Peyer's patch (tissue), 4 donors: ENCODE measurements at regions not wholly inside any gene's neighbourhood (a gene's known extent, or its start where the extent isn't known, plus 50 kb on each side); places are given as distances from the start of the nearest gene placed in this dataset.

ENCODE experiments used
- CTCF ChIP-seq, 6 experiments: fragments of 450-650 bp in 4 of 6; fragments of 200-600 bp in 2 of 6; sonication (generic) in 1 of 6; IDR thresholded peaks; one replicate each; pipeline ENCODE4 v1.5.1; 2017 to 2019; ENCODE audit warnings: antibody characterized with exemption in 6 of 6, mild to moderate bottlenecking in 3 of 6, moderate library complexity in 1 of 6
- POLR2A ChIP-seq, 2 donors: fragments of 450-650 bp; IDR thresholded peaks; one replicate each; pipeline ENCODE4 v1.5.1; 2017; ENCODE audit warnings: antibody characterized with exemption in 2 of 2, mild to moderate bottlenecking in 2 of 2, moderate library complexity in 2 of 2

- TF ChIP-seq CTCF (IDR thresholded peaks at IDR 0.05) = no peak
- no peak for TF ChIP-seq POLR2A (IDR thresholded peaks at IDR 0.05)
These were observed 127.0 kb downstream of the MAFB start for GRCh38 chr20:40562031-40562430.
